H1 (cell line): ENCODE measurements at regions not wholly inside any gene's neighbourhood (a gene's known extent, or its start where the extent isn't known, plus 50 kb on each side); places are given as distances from the start of the nearest gene placed in this dataset. TPM values are rescaled to one million over a fixed set of nuclear protein-coding genes. Genes with fewer than 3 reads are reported as not detected.

Experiments used
- microRNA-seq, 2 experiments: library from miRNA; unstranded; fragments of <30 nt; microRNA quantifications; one replicate each; pipeline versions ENCODE4 to v1.2.0, GENCODE V29; 2016 to 2020; ENCODE audit warnings: borderline microRNAs expressed in 2 of 2, borderline number of aligned reads in 2 of 2, borderline replicate concordance in 1 of 2
- small RNA-seq: library from polyadenylated mRNA; stranded (forward); fragments of <200 nt; extraction: miRNeasy Mini kit (QIAGEN cat#:217004); gene quantifications from one replicate; pipeline ENCODE3, GENCODE V24; 2013; ENCODE audit not compliant: insufficient read depth

Small RNAs in the stretch of these regions (microRNA-seq; reads per million reads assigned to microRNA genes)
- gene MIR4652 = 0 to 0.20 reads per million in 2 experiments

Small RNAs in the stretch of these regions (small RNA-seq; reads per million reads assigned to genes)
- not detected for gene AC002075.2
- 5.0 reads per million, percentile 61 among the genes with 10 or more reads in this experiment for gene MIR4652
